K562 (cell line): ENCODE measurements at regions not wholly inside any gene's neighbourhood (a gene's known extent, or its start where the extent isn't known, plus 50 kb on each side); places are given as distances from the start of the nearest gene placed in this dataset.

Experiments used
- ATAC-seq: fragments of 200-7000 bp; cut with Tn5 transposase; 3 replicates; pipeline ENCODE4 v1.9.1; 2020; ENCODE audit warnings: moderate library complexity
- BruUV-seq: library from RNA; stranded (reverse); fragments of 400-500 nt; replicated peaks from 2 replicates; lab custom pipeline; 2021; lab: Mats Ljungman, UMichigan
- CTCF ChIA-PET: fragments of 300-600 bp; formaldehyde crosslinking; extraction: SDS; loops from one replicate; lab custom pipeline; 2021; ENCODE audit warnings: low intra/inter-chr PET ratio; lab: Yijun Ruan, JAX
- POLR2A ChIA-PET: fragments of 300-600, 350-650 bp; sonication (Branson Sonifier 250); formaldehyde crosslinking; extraction: SDS; loops from one replicate; lab custom pipeline; 2021; ENCODE audit warnings: antibody characterized with exemption, inconsistent platforms; lab: Yijun Ruan, JAX
- DNase-seq, 4 experiments: peaks; one replicate each; pipeline versions ENCODE4 v3.0.0 to v3.0.0-alpha.2; 2011 to 2018; ENCODE audit warnings: low spot score in 3 of 4, mixed read lengths in 3 of 4; ENCODE audit errors: extremely low read depth in 1 of 4
- FAIRE-seq: peaks from 2 replicates; lab custom pipeline; 2011; peaks lifted over from hg19 to GRCh38; lab: Jason Lieb, UNC
- H2AFZ ChIP-seq: 2 replicates; pipeline ENCODE4 v1.6.0; 2011; ENCODE audit warnings: low read depth, low read length, control low read depth, inconsistent platforms
- H3K27ac ChIP-seq: fragments of 200-600 bp; 3 replicates; pipeline ENCODE4 v1.8.0; 2011; ENCODE audit warnings: low read depth, mild to moderate bottlenecking, control low read depth, inconsistent platforms, low read length, moderate library complexity, mixed read lengths; ENCODE audit errors: extremely low read depth
- H3K27me3 ChIP-seq, 2 experiments: fragments of 300-600 bp in 1 of 2; 2 replicates in 1 of 2; 3 replicates in 1 of 2; pipeline versions ENCODE4 v1.6.0 to v1.8.0; 2011; ENCODE audit warnings: inconsistent platforms in 2 of 2, low read length in 2 of 2, mild to moderate bottlenecking in 1 of 2, mixed read lengths in 1 of 2, moderate library complexity in 1 of 2; ENCODE audit not compliant: control insufficient read depth in 2 of 2, insufficient read depth in 2 of 2
- H3K36me3 ChIP-seq: fragments of 300-600 bp; 3 replicates; pipeline ENCODE4 v1.8.0; 2011; ENCODE audit warnings: mild to moderate bottlenecking, low read length, inconsistent platforms; ENCODE audit not compliant: control insufficient read depth, insufficient read depth
- H3K4me1 ChIP-seq, 2 experiments: fragments of 200-600 bp in 1 of 2; replicated peaks in 1 of 2; 2 replicates in 1 of 2; 3 replicates in 1 of 2; pipeline versions ENCODE4 v1.5.1 to v1.8.0; 2011; ENCODE audit warnings: inconsistent platforms in 2 of 2, low read length in 2 of 2, mild to moderate bottlenecking in 1 of 2, mixed read lengths in 1 of 2, moderate library complexity in 1 of 2; ENCODE audit not compliant: control insufficient read depth in 2 of 2, insufficient read depth in 2 of 2
- H3K4me2 ChIP-seq: 2 replicates; pipeline ENCODE4 v1.6.1; 2011; ENCODE audit warnings: low read length, control low read depth, inconsistent platforms, mixed read lengths; ENCODE audit not compliant: insufficient read depth
- H3K4me3 ChIP-seq: fragments of 200-600 bp; sonication (generic), shearing (Covaris generic); 2 replicates; pipeline ENCODE4 v1.5.1; 2016; ENCODE audit warnings: control low read depth, inconsistent platforms
- H3K79me2 ChIP-seq: fragments of 200-600 bp; 3 replicates; pipeline ENCODE4 v1.8.0; 2011; ENCODE audit warnings: low read length, inconsistent platforms; ENCODE audit not compliant: control insufficient read depth, insufficient read depth
- H3K9ac ChIP-seq, 2 experiments: 2 replicates each; pipeline versions ENCODE4 v1.6.0 to v1.6.1; 2011; ENCODE audit warnings: low read depth in 2 of 2, low read length in 2 of 2, control low read depth in 1 of 2, inconsistent platforms in 1 of 2, mild to moderate bottlenecking in 1 of 2, mixed read lengths in 1 of 2; ENCODE audit not compliant: insufficient read depth in 1 of 2
- H3K9me1 ChIP-seq: one replicate; pipeline ENCODE4 v1.6.0; 2011; ENCODE audit warnings: inconsistent platforms, mild to moderate bottlenecking, low read length, moderate library complexity; ENCODE audit not compliant: control insufficient read depth, insufficient read depth
- H3K9me3 ChIP-seq: replicated peaks from 2 replicates; pipeline ENCODE4 v1.5.1; 2011; ENCODE audit warnings: low read depth, low read length, inconsistent platforms; ENCODE audit not compliant: control insufficient read depth, insufficient read depth
- H4K20me1 ChIP-seq: replicated peaks from 2 replicates; pipeline ENCODE4 v1.6.1; 2011; ENCODE audit warnings: low read length, inconsistent platforms, mixed read lengths; ENCODE audit not compliant: control insufficient read depth, insufficient read depth
- BRD4 ChIP-seq: fragments of 200-600 bp; sonication (generic); IDR thresholded peaks from 2 replicates; pipeline ENCODE4 v1.6.1; 2017; ENCODE audit warnings: inconsistent platforms
- C11orf30 ChIP-seq: fragments of 450-650 bp; IDR thresholded peaks from 2 replicates; pipeline ENCODE4 v1.6.1; 2016; ENCODE audit warnings: low read depth, mild to moderate bottlenecking
- CBFA2T2 ChIP-seq: fragments of 450-650 bp; conservative IDR thresholded peaks from 2 replicates; pipeline ENCODE4 v1.6.1; 2017; ENCODE audit warnings: mild to moderate bottlenecking
- CBFB ChIP-seq: sonication (generic); formaldehyde crosslinking; IDR thresholded peaks from 2 replicates; pipeline ENCODE4 v1.4.0; 2020; ENCODE audit warnings: mild to moderate bottlenecking, missing genetic modification reagents
- CBX8 ChIP-seq: fragments of 200-600 bp; sonication (generic); IDR thresholded peaks from 2 replicates; pipeline ENCODE4 v1.6.1; 2012; ENCODE audit warnings: borderline replicate concordance, mixed run types, low read depth, mild to moderate bottlenecking, moderate library complexity, mixed read lengths, low read length, control low read depth, inconsistent platforms; ENCODE audit not compliant: poor library complexity, severe bottlenecking; ENCODE audit errors: extremely low read depth
- CEBPB ChIP-seq: fragments of 450-650 bp; IDR thresholded peaks from 2 replicates; pipeline ENCODE4 v1.6.1; 2016; ENCODE audit warnings: missing genetic modification characterization, missing compliant biosample characterization
- ETV1 ChIP-seq: fragments of 450-650 bp; conservative IDR thresholded peaks from 2 replicates; pipeline ENCODE4 v1.6.1; 2016; ENCODE audit warnings: missing genetic modification characterization, control low read depth, low read depth, missing compliant biosample characterization
- HBP1 ChIP-seq: fragments of 450-650 bp; formaldehyde crosslinking; IDR thresholded peaks from 2 replicates; pipeline ENCODE4 v1.4.0; 2022; ENCODE audit warnings: missing genetic modification characterization
- MECOM ChIP-seq: fragments of 250-450 bp; sonication (Bioruptor Pico); IDR thresholded peaks from 2 replicates; pipeline ENCODE4 v1.8.0; 2022; ENCODE audit warnings: inconsistent platforms
- PCBP2 ChIP-seq: fragments of 200-400 bp; formaldehyde crosslinking; IDR thresholded peaks from 2 replicates; pipeline ENCODE4 v1.6.1; 2018; ENCODE audit warnings: low read length, low read depth, mild to moderate bottlenecking, moderate library complexity; ENCODE audit not compliant: poor library complexity, severe bottlenecking
- TCFL5 ChIP-seq: fragments of 250-450 bp; sonication (Bioruptor Pico); conservative IDR thresholded peaks from 2 replicates; pipeline ENCODE4 v1.6.1; 2021; ENCODE audit warnings: mild to moderate bottlenecking, moderate library complexity, matching md5 sums
- USF2 ChIP-seq: sonication (generic); formaldehyde crosslinking; IDR thresholded peaks from 2 replicates; pipeline ENCODE4 v1.5.0; 2020; ENCODE audit warnings: missing genetic modification reagents
- ZBTB1 ChIP-seq: sonication (generic); formaldehyde crosslinking; IDR thresholded peaks from 2 replicates; pipeline ENCODE4 v1.8.1; 2023; ENCODE audit warnings: missing genetic modification reagents, low read depth, mild to moderate bottlenecking, borderline replicate concordance
- ZNF395 ChIP-seq: fragments of 200-800 bp; sonication (Bioruptor generic); IDR thresholded peaks from 2 replicates; pipeline ENCODE4 v1.6.1; 2017; ENCODE audit warnings: missing genetic modification characterization, missing compliant biosample characterization
- WGBS: fragments of 100-300 bp; shearing (Covaris generic); methylation state at CpG from one replicate; pipeline ENCODE4 v1.1.6; 2016; ENCODE audit warnings: low coverage, mixed read lengths; ENCODE audit not compliant: insufficient coverage; ENCODE audit errors: missing lambda C conversion rate; 5-methylcytosine and 5-hydroxymethylcytosine counted together
- in situ Hi-C: fragments of 300-500 bp; cut with MboI; formaldehyde crosslinking; loops from 4 replicates; pipeline ENCODE4 v1.15.0; 2018; ENCODE audit warnings: inconsistent platforms, mixed read lengths
- intact Hi-C: fragments of 100-400 bp; cut with micrococcal nuclease; formaldehyde crosslinking; loops from 2 replicates; pipeline ENCODE4 v1.14.2; 2022
- TF ChIP-seq, protein P1 (sequence below), 2 experiments: fragments of 450-650 bp; IDR thresholded peaks; 2 replicates each; pipeline ENCODE4 v1.6.1; 2018; ENCODE audit warnings: mild to moderate bottlenecking in 2 of 2, low read depth in 1 of 2; ENCODE audit not compliant: partially characterized antibody in 2 of 2

GRCh38 chr3:14297305-14297704 is 105.1 kb upstream of the SLC6A6 start:
- ATAC-seq (no peak), DNase-seq (no peak), FAIRE-seq (no peak)
- Histone ChIP-seq H3K4me2 (no peak overlapping the region), H3K27me3 (no peaks in the 10 kb centered on the region), H4K20me1 (no peaks in the 10 kb centered on the region), H3K27ac (no peak overlapping the region), H3K9ac (no peak overlapping the region), H3K9me3 (no peaks in the 10 kb centered on the region), H2AFZ (no peak overlapping the region), H3K36me3 (no peaks in the 10 kb centered on the region), H3K9me1 (no peaks in the 10 kb centered on the region), H3K4me1 (peaks cover 0 to 17% of the 10 kb centered on the region in 2 experiments; a peak in 2 of 5 replicates), H3K79me2 (no peaks in the 10 kb centered on the region), H3K4me3 (no peak overlapping the region)
- ChIA-PET CTCF (no interaction called here), POLR2A (interaction anchor here (0.6 to 0.9 kb wide), 3 partner anchors 11 to 1917 kb away, joined by 3 read pairs; no protein-coding TSS in a partner anchor)
- intact Hi-C loops (no loop called here), in situ Hi-C loops (no loop called here)
- BruUV-seq = no TSS peak
- TF ChIP-seq CBFA2T2 (no peak), ETV1 (tag) (no peak), PCBP2 (no peak), TCFL5 (no peak), CBFB (CRISPR knock-in tag) (no peak), USF2 (CRISPR knock-in tag) (no peak), HBP1 (CRISPR knock-in tag) (no peak), ZBTB1 (no peak), MECOM (CRISPR knock-in tag) (no peak), CBX8 (no peak), C11orf30 (no peak), BRD4 (no peak), ZNF395 (CRISPR knock-in tag) (no peak), CEBPB (no peak)
- TF ChIP-seq, protein P1, sequence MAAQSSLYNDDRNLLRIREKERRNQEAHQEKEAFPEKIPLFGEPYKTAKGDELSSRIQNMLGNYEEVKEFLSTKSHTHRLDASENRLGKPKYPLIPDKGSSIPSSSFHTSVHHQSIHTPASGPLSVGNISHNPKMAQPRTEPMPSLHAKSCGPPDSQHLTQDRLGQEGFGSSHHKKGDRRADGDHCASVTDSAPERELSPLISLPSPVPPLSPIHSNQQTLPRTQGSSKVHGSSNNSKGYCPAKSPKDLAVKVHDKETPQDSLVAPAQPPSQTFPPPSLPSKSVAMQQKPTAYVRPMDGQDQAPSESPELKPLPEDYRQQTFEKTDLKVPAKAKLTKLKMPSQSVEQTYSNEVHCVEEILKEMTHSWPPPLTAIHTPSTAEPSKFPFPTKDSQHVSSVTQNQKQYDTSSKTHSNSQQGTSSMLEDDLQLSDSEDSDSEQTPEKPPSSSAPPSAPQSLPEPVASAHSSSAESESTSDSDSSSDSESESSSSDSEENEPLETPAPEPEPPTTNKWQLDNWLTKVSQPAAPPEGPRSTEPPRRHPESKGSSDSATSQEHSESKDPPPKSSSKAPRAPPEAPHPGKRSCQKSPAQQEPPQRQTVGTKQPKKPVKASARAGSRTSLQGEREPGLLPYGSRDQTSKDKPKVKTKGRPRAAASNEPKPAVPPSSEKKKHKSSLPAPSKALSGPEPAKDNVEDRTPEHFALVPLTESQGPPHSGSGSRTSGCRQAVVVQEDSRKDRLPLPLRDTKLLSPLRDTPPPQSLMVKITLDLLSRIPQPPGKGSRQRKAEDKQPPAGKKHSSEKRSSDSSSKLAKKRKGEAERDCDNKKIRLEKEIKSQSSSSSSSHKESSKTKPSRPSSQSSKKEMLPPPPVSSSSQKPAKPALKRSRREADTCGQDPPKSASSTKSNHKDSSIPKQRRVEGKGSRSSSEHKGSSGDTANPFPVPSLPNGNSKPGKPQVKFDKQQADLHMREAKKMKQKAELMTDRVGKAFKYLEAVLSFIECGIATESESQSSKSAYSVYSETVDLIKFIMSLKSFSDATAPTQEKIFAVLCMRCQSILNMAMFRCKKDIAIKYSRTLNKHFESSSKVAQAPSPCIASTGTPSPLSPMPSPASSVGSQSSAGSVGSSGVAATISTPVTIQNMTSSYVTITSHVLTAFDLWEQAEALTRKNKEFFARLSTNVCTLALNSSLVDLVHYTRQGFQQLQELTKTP (IDR thresholded peaks at IDR 0.05; ENCODE audit: low read depth in 1 of 2, partially characterized antibody in 2 of 2) = no peak
- WGBS = 63% methylated on average over 8 of the region's 8 CpGs
